ENCODE measurements at regions not wholly inside any gene's neighbourhood (a gene's known extent, or its start where the extent isn't known, plus 50 kb on each side); places are given as distances from the start of the nearest gene placed in this dataset.
"Not testable (repeated sequence)": the region's sequence is repeated elsewhere in the genome, so short reads cannot be mapped to it uniquely, and the experiment has no call there.

DNA sequence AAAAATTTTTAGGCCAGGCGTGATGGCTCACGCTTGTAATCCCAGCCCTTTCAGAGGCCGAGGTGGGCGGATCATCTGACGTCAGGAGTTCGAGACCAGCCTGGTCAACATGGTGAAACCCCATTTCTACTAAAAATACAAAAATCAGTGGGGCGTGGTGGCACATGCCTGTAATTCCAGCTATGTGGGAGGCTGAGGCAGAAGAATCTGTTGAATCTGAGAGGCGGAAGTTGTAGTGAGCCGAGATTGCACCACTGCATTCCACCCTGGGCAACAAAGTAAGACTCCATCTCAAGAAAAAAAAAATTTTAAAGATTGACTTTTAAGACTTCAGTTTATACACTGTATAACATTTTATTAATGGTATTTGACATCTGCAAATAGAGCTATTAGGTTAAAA, 60.1 kb upstream of the GNAQ start:
- DNase-seq, result no peak
- H3K9me2 ChIP-seq (replicated peaks; ENCODE audit: insufficient read depth, low read length), result no peaks in the 10 kb centered on the region
- H3K79me2 ChIP-seq (ENCODE audit: low read length), result no peaks in the 10 kb centered on the region
- H3K9me3 ChIP-seq (ENCODE audit: low read length), result no peaks in the 10 kb centered on the region
- H3K27ac ChIP-seq (ENCODE audit: low read length), result no peak overlapping the region
- no peak overlapping the region for H3K9ac ChIP-seq (ENCODE audit: low read length)
- H3K4me2 ChIP-seq (ENCODE audit: low read depth, low read length, poor library complexity, severe bottlenecking), result no peak overlapping the region
- no peak overlapping the region for H3K4me3 ChIP-seq (ENCODE audit: low read length)
- H3K4me1 ChIP-seq (ENCODE audit: low read length), result no peaks in the 10 kb centered on the region
- H2AFZ ChIP-seq (ENCODE audit: low read length), result no peak overlapping the region
- no peaks in the 10 kb centered on the region for H4K20me1 ChIP-seq (ENCODE audit: insufficient read depth, low read depth, low read length)
- H3K27me3 ChIP-seq (ENCODE audit: low read length), result 0 out of 2 replicates have a peak, but pooled peaks cover 4% of the 10 kb centered on the region
- no peaks in the 10 kb centered on the region for H3K36me3 ChIP-seq (ENCODE audit: insufficient read depth, low read length)

DNA sequence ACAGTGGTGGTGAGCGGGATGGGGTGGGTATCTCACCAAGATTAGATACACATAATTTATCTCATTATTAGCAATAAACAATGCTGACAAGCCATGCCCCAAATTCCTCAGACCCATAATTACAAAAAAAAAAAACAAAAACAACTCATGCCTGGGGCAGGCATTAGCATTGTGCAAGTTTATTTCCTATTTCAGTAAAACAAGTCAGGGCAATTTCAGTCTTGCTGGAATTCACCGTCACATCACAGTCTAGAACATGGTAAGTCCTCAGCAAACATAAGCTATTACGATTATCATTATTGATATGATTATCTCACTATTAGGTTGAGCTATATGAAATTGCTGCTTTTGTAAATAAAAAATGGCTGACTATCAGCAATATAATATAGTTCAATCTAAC, 57.5 kb upstream of the GNAQ start:
- H3K27me3 ChIP-seq (ENCODE audit: low read length), result no peaks in the 10 kb centered on the region
- no peaks in the 10 kb centered on the region for H4K20me1 ChIP-seq (ENCODE audit: insufficient read depth, low read depth, low read length)
- no peaks in the 10 kb centered on the region for H3K4me1 ChIP-seq (ENCODE audit: low read length)
- H3K9me2 ChIP-seq (replicated peaks; ENCODE audit: insufficient read depth, low read length), result no peaks in the 10 kb centered on the region
- H3K27ac ChIP-seq (ENCODE audit: low read length), result no peak overlapping the region
- no peaks in the 10 kb centered on the region for H3K79me2 ChIP-seq (ENCODE audit: low read length)
- H3K9me3 ChIP-seq (ENCODE audit: low read length), result no peaks in the 10 kb centered on the region
- no peak overlapping the region for H3K9ac ChIP-seq (ENCODE audit: low read length)
- no peak overlapping the region for H3K4me2 ChIP-seq (ENCODE audit: low read depth, low read length, poor library complexity, severe bottlenecking)
- no peak overlapping the region for H2AFZ ChIP-seq (ENCODE audit: low read length)
- no peaks in the 10 kb centered on the region for H3K36me3 ChIP-seq (ENCODE audit: insufficient read depth, low read length)
- no peak for DNase-seq
- H3K4me3 ChIP-seq (ENCODE audit: low read length), result no peak overlapping the region

DNA sequence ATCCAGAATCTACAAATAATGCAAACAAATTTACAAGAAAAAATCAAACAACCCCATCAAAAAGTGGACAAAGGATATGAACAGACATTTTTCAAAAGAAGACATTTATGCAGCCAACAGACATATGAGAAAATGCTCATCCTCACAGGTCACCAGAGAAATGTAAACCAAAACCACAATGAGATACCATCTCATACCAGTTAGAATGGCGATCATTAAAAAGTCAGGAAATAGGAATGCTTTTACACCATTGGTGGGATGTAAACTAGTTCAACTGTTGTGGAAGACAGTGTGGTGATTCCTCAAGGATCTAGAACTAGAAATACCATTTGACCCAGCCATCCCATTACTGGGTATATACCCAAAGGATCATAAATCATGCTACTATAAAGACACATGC, 56.6 kb upstream of the GNAQ start:
- H4K20me1 ChIP-seq (ENCODE audit: insufficient read depth, low read depth, low read length); H3K27me3 ChIP-seq (ENCODE audit: low read length); DNase-seq; H3K79me2 ChIP-seq (ENCODE audit: low read length); H3K27ac ChIP-seq (ENCODE audit: low read length); H3K9ac ChIP-seq (ENCODE audit: low read length); H3K36me3 ChIP-seq (ENCODE audit: insufficient read depth, low read length); H3K9me2 ChIP-seq (replicated peaks; ENCODE audit: insufficient read depth, low read length); H3K4me2 ChIP-seq (ENCODE audit: low read depth, low read length, poor library complexity, severe bottlenecking); H3K4me1 ChIP-seq (ENCODE audit: low read length); H3K9me3 ChIP-seq (ENCODE audit: low read length); H2AFZ ChIP-seq (ENCODE audit: low read length); H3K4me3 ChIP-seq (ENCODE audit: low read length): not testable (repeated sequence)
